Stimulated activated naive B cell treated with anti-CD40 and anti-IgM and Interleukin-4, amounts not matched to agents 10 μg/mL and 1 μg/mL and 100 μg/mL, for 72 hours (primary cell): ENCODE measurements at regions not wholly inside any gene's neighbourhood (a gene's known extent, or its start where the extent isn't known, plus 50 kb on each side); places are given as distances from the start of the nearest gene placed in this dataset.
"Not testable (repeated sequence)": the region's sequence is repeated elsewhere in the genome, so short reads cannot be mapped to it uniquely, and the experiment has no call there.

Experiments
- ATAC-seq, 2 donors: fragments of 150-1000 bp; cut with Tn5 transposase; replicated peaks; 2 replicates each; pipeline ENCODE4 v1.10.0; 2021; ENCODE audit warnings: moderate library complexity in 1 of 2
- DNase-seq: peaks from one replicate; pipeline ENCODE4 v3.0.0; 2021
- H3K27ac Mint-ChIP-seq: one replicate; pipeline ENCODE4 v1.8.0; 2022; ENCODE audit warnings: mild to moderate bottlenecking, mixed read lengths
- H3K27me3 Mint-ChIP-seq, 2 donors: one replicate each; pipeline ENCODE4 v1.8.0; 2022; ENCODE audit warnings: mixed read lengths in 2 of 2
- H3K36me3 Mint-ChIP-seq, 2 donors: one replicate each; pipeline ENCODE4 v1.8.0; 2022; ENCODE audit warnings: mixed read lengths in 2 of 2, mild to moderate bottlenecking in 1 of 2
- H3K4me1 Mint-ChIP-seq, 2 donors: one replicate each; pipeline ENCODE4 v1.8.0; 2022; ENCODE audit warnings: mixed read lengths in 2 of 2, mild to moderate bottlenecking in 1 of 2
- H3K4me3 Mint-ChIP-seq, 2 donors: one replicate each; pipeline ENCODE4 v1.8.0; 2022; ENCODE audit warnings: mild to moderate bottlenecking in 2 of 2, mixed read lengths in 2 of 2, moderate library complexity in 1 of 2
- H3K9me3 Mint-ChIP-seq, 2 donors: one replicate each; pipeline ENCODE4 v1.8.0; 2022; ENCODE audit warnings: mixed read lengths in 2 of 2, mild to moderate bottlenecking in 1 of 2

GRCh38 chr6:164792666-164793065 lies 516.7 kb downstream of the C6orf118 start:
- H3K4me1 Mint-ChIP-seq, result no peaks in the 10 kb centered on the region
- H3K36me3 Mint-ChIP-seq, result no peaks in the 10 kb centered on the region
- ATAC-seq, result no peak
- H3K4me3 Mint-ChIP-seq, result no peak overlapping the region
- DNase-seq, result no peak
- no peak overlapping the region for H3K27ac Mint-ChIP-seq
- H3K9me3 Mint-ChIP-seq, result peaks cover 0 to 1% of the 10 kb centered on the region in 2 donors
- no peaks in the 10 kb centered on the region for H3K27me3 Mint-ChIP-seq

- Mint-ChIP-seq H3K4me1 (no peaks in the 10 kb centered on the region), H3K36me3 (no peaks in the 10 kb centered on the region), H3K9me3 (peaks cover 0 to 1% of the 10 kb centered on the region in 2 donors)
Observed at GRCh38 chr6:164791498-164791897, 517.9 kb downstream of the C6orf118 start.

DNA sequence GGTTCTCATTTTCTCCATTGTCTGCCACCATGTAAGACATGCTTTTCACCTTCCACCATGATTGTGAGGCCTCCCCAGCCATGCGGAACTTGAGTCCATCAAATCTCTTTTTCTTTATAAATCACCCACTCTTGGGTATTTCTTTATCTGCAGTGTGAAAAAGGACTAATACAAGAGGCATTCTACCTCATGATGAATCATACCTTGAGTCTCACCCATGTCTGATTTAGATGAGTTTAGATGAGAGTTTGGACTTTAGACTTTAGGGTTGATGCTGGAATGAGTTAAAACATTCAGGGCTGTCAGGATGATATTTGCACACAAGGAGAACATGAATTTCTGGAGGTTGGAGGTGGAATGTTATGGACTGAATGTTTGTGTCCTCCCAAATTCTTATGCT lies 545.6 kb downstream of the C6orf118 start:
- H3K27me3 Mint-ChIP-seq, result no peaks in the 10 kb centered on the region
- ATAC-seq (no peak), DNase-seq (no peak)
- no peaks in the 10 kb centered on the region for H3K4me1 Mint-ChIP-seq
- H3K36me3 Mint-ChIP-seq, result no peaks in the 10 kb centered on the region
- H3K27ac Mint-ChIP-seq, result no peak overlapping the region
- H3K4me3 Mint-ChIP-seq, result no peak overlapping the region
- peaks cover 0 to 18% of the 10 kb centered on the region in 2 donors for H3K9me3 Mint-ChIP-seq

More at GRCh38 chr6:164791498-164791897, 517.9 kb downstream of the C6orf118 start:
- ATAC-seq (no peak), DNase-seq (no peak)
- Mint-ChIP-seq H3K27me3 (no peaks in the 10 kb centered on the region), H3K4me3 (no peak overlapping the region), H3K27ac (no peak overlapping the region)

- no peaks in the 10 kb centered on the region for H3K36me3 Mint-ChIP-seq
- H3K27ac Mint-ChIP-seq, result no peak overlapping the region
- H3K4me1 Mint-ChIP-seq, result no peaks in the 10 kb centered on the region
- H3K27me3 Mint-ChIP-seq, result no peaks in the 10 kb centered on the region
- ATAC-seq (no peak), DNase-seq (no peak)
- H3K4me3 Mint-ChIP-seq, result no peak overlapping the region
- H3K9me3 Mint-ChIP-seq, result peaks cover 3 to 5% of the 10 kb centered on the region in 2 donors
Observed at GRCh38 chr6:164757451-164757850, 552.0 kb downstream of the C6orf118 start.

GRCh38 chr6:164756723-164757122 lies 552.7 kb downstream of the C6orf118 start:
- peaks cover 2 to 5% of the 10 kb centered on the region in 2 donors for H3K9me3 Mint-ChIP-seq
- H3K27me3 Mint-ChIP-seq, result no peaks in the 10 kb centered on the region
- H3K4me1 Mint-ChIP-seq, result no peaks in the 10 kb centered on the region
- H3K27ac Mint-ChIP-seq, result no peak overlapping the region
- no peaks in the 10 kb centered on the region for H3K36me3 Mint-ChIP-seq
- no peak overlapping the region for H3K4me3 Mint-ChIP-seq
- no peak for DNase-seq
- no peak for ATAC-seq

- ATAC-seq (no peak), DNase-seq (no peak)
- H3K36me3 Mint-ChIP-seq, result no peaks in the 10 kb centered on the region
- H3K4me1 Mint-ChIP-seq, result no peaks in the 10 kb centered on the region
- H3K9me3 Mint-ChIP-seq, result peaks cover 2 to 5% of the 10 kb centered on the region in 2 donors
- no peak overlapping the region for H3K4me3 Mint-ChIP-seq
- no peak overlapping the region for H3K27ac Mint-ChIP-seq
- no peaks in the 10 kb centered on the region for H3K27me3 Mint-ChIP-seq
Observed at GRCh38 chr6:164756142-164756541, 553.3 kb downstream of the C6orf118 start.

DNA sequence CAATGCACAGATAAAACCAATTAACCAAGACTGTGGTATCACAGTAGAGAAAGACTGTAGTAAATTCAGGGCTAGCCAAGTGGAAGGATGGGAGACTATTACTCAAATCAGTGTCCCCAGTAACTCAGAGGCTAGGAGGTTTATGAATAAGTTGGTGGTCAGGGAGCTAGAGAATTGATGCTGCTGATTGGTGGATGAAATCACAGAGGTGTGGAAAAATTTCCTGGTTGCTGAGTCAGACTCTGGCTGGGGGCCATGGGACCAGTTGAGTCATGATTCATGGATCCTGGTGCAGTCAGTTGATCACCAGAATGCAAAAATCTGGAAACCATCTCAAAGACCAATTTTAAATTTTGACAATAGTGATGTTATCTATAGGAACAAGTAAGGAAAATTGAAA lies 555.9 kb downstream of the C6orf118 start:
- Mint-ChIP-seq H3K27me3 (no peaks in the 10 kb centered on the region), H3K9me3 (peaks cover 0 to 5% of the 10 kb centered on the region in 2 donors), H3K36me3 (no peaks in the 10 kb centered on the region), H3K4me3 (no peak overlapping the region), H3K4me1 (no peaks in the 10 kb centered on the region), H3K27ac (no peak overlapping the region)
- DNase-seq (no peak), ATAC-seq (no peak)

GRCh38 chr6:164751395-164751794 lies 558.0 kb downstream of the C6orf118 start:
- H3K9me3 Mint-ChIP-seq, result peaks cover 5 to 9% of the 10 kb centered on the region in 2 donors
- no peak overlapping the region for H3K4me3 Mint-ChIP-seq
- ATAC-seq, result no peak
- H3K4me1 Mint-ChIP-seq, result no peaks in the 10 kb centered on the region
- H3K27me3 Mint-ChIP-seq, result no peaks in the 10 kb centered on the region
- H3K36me3 Mint-ChIP-seq, result no peaks in the 10 kb centered on the region
- H3K27ac Mint-ChIP-seq, result no peak overlapping the region
- DNase-seq, result no peak

- Mint-ChIP-seq H3K4me3 (no peak overlapping the region), H3K9me3 (peaks cover 5 to 9% of the 10 kb centered on the region in 2 donors), H3K27me3 (no peaks in the 10 kb centered on the region), H3K4me1 (no peaks in the 10 kb centered on the region), H3K36me3 (no peaks in the 10 kb centered on the region), H3K27ac (no peak overlapping the region)
- ATAC-seq (no peak), DNase-seq (no peak)
Observed at GRCh38 chr6:164750128-164750527, 559.3 kb downstream of the C6orf118 start.

- ATAC-seq (no peak), DNase-seq (no peak)
- Mint-ChIP-seq H3K27me3 (no peaks in the 10 kb centered on the region), H3K4me3 (no peak overlapping the region), H3K4me1 (no peaks in the 10 kb centered on the region), H3K9me3 (peaks cover 5 to 9% of the 10 kb centered on the region in 2 donors), H3K27ac (no peak overlapping the region), H3K36me3 (no peaks in the 10 kb centered on the region)
Observed at GRCh38 chr6:164749221-164750064, 560.0 kb downstream of the C6orf118 start.

DNA sequence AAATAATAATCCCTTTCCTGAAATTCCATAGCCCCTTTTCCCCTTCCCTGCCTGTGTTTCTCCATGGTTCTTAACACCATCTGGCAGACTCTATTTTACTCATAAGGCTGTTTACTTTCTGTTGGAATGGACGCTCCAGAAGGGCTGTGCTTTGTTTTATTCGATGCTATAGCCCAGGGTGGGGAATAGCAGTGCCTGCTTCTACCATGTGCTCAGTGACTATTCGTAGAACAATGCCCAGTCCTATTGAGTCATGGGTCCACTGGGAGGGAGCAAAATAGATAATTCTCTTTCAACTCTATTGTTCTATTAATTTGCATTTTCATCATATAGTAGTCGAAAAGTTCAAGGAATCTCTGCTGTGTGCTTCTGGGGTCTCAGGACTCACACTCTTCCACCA lies 565.1 kb downstream of the C6orf118 start:
- H3K4me1 Mint-ChIP-seq, result no peaks in the 10 kb centered on the region
- no peak for DNase-seq
- no peak overlapping the region for H3K27ac Mint-ChIP-seq
- no peak for ATAC-seq
- H3K27me3 Mint-ChIP-seq, result no peaks in the 10 kb centered on the region
- H3K9me3 Mint-ChIP-seq, result peaks cover 9 to 18% of the 10 kb centered on the region in 2 donors
- H3K36me3 Mint-ChIP-seq, result no peaks in the 10 kb centered on the region
- no peak overlapping the region for H3K4me3 Mint-ChIP-seq

DNA sequence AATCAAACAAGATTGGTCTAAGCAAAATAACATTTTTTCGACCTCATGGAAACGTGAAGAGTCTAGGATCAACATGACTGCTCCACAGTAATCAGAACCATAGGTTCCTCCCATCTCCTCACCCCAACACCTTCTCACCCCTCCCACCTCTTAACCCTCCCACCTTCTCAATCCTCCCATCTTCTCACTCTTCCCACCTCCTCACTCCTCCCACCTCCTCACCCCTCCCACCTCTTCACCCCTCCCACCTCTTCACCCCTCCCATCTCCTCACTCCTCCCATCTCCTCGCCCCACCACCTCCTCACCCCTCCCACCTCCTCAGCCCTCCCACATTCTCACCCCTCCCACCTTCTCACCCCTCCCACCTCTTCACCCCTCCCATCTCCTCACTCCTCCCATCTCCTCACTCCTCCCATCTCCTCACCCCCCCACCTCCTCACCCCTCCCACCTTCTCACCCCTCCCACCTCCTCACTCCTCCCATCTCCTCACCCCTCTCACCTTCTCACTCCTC lies 567.4 kb downstream of the C6orf118 start:
- DNase-seq (no peak), ATAC-seq (no peak)
- H3K27me3 Mint-ChIP-seq, result no peaks in the 10 kb centered on the region
- H3K36me3 Mint-ChIP-seq, result no peaks in the 10 kb centered on the region
- H3K27ac Mint-ChIP-seq, result no peak overlapping the region
- H3K9me3 Mint-ChIP-seq, result peaks cover 6 to 12% of the 10 kb centered on the region in 2 donors
- no peaks in the 10 kb centered on the region for H3K4me1 Mint-ChIP-seq
- H3K4me3 Mint-ChIP-seq, result no peak overlapping the region

GRCh38 chr6:164736090-164736489 lies 573.3 kb downstream of the C6orf118 start:
- not testable (repeated sequence) for DNase-seq, ATAC-seq, H3K4me1 Mint-ChIP-seq, H3K4me3 Mint-ChIP-seq, H3K27me3 Mint-ChIP-seq, H3K27ac Mint-ChIP-seq, H3K36me3 Mint-ChIP-seq, H3K9me3 Mint-ChIP-seq

- DNase-seq, result no peak
- no peak for ATAC-seq
- Mint-ChIP-seq H3K27me3 (no peaks in the 10 kb centered on the region), H3K36me3 (no peaks in the 10 kb centered on the region), H3K4me1 (no peaks in the 10 kb centered on the region), H3K9me3 (peaks cover 6 to 12% of the 10 kb centered on the region in 2 donors), H3K27ac (no peak overlapping the region), H3K4me3 (no peak overlapping the region)
Observed at GRCh38 chr6:164731539-164731938, 577.9 kb downstream of the C6orf118 start.

GRCh38 chr6:164721460-164721859 lies 587.9 kb downstream of the C6orf118 start:
- Mint-ChIP-seq H3K9me3 (peaks cover 9 to 11% of the 10 kb centered on the region in 2 donors), H3K27ac (no peak overlapping the region), H3K4me1 (no peaks in the 10 kb centered on the region), H3K4me3 (no peak overlapping the region), H3K27me3 (no peaks in the 10 kb centered on the region), H3K36me3 (no peaks in the 10 kb centered on the region)
- DNase-seq (no peak), ATAC-seq (no peak)
